H1 (cell line): ENCODE measurements at regions not wholly inside any gene's neighbourhood (a gene's known extent, or its start where the extent isn't known, plus 50 kb on each side); places are given as distances from the start of the nearest gene placed in this dataset.

Source experiments
- CTCF ChIA-PET: fragments of 300-600 bp; sonication (Branson Sonifier 250); formaldehyde crosslinking; loops from one replicate; lab custom pipeline; 2021; ENCODE audit not compliant: partially characterized antibody; lab: Charles Lee
- POLR2A ChIA-PET: fragments of 300-600 bp; sonication (Branson Sonifier 250); formaldehyde crosslinking; loops from one replicate; lab custom pipeline; 2021; ENCODE audit warnings: inconsistent platforms; ENCODE audit not compliant: partially characterized antibody; lab: Charles Lee
- DNase-seq, 2 experiments: peaks; one replicate each; pipeline versions ENCODE4 v3.0.0 to v3.0.0-alpha.2; 2010 to 2022; ENCODE audit warnings: low spot score in 2 of 2, low read depth in 1 of 2, mixed read lengths in 1 of 2
- FAIRE-seq: peaks from 2 replicates; lab custom pipeline; 2011; peaks lifted over from hg19 to GRCh38; lab: Jason Lieb, UNC
- H2AFZ ChIP-seq: 2 replicates; pipeline ENCODE4 v1.8.1; 2012; ENCODE audit warnings: low read length, inconsistent platforms
- H2AK5ac ChIP-seq: 2 replicates; pipeline ENCODE4 v1.6.1; 2013; ENCODE audit warnings: low read depth, low read length
- H2BK120ac ChIP-seq: replicated peaks from 2 replicates; pipeline ENCODE3; 2013; ENCODE audit warnings: low read depth, low read length, inconsistent platforms
- H2BK12ac ChIP-seq: 2 replicates; pipeline ENCODE4 v1.6.1; 2013; ENCODE audit warnings: low read depth, low read length
- H2BK15ac ChIP-seq: 2 replicates; pipeline ENCODE4 v1.6.1; 2013; ENCODE audit warnings: low read length
- H2BK20ac ChIP-seq: 2 replicates; pipeline ENCODE4 v1.6.1; 2013; ENCODE audit warnings: low read length
- H2BK5ac ChIP-seq: 2 replicates; pipeline ENCODE4 v1.6.1; 2013; ENCODE audit warnings: low read depth, low read length
- H3K14ac ChIP-seq: 2 replicates; pipeline ENCODE4 v1.6.1; 2013; ENCODE audit warnings: inconsistent platforms; ENCODE audit not compliant: insufficient read length
- H3K18ac ChIP-seq: 2 replicates; pipeline ENCODE4 v1.6.1; 2013; ENCODE audit warnings: low read length; ENCODE audit errors: extremely low read depth
- H3K23ac ChIP-seq: 2 replicates; pipeline ENCODE4 v1.6.1; 2013; ENCODE audit warnings: inconsistent platforms; ENCODE audit not compliant: insufficient read length
- H3K23me2 ChIP-seq: 2 replicates; pipeline ENCODE4 v1.6.1; 2013; ENCODE audit warnings: low read depth, low read length
- H3K27ac ChIP-seq: 2 replicates; pipeline ENCODE4 v1.6.1; 2011; ENCODE audit warnings: low read depth, low read length, inconsistent platforms
- H3K27me3 ChIP-seq, 4 experiments: replicated peaks in 1 of 4; 1 replicate in 1 of 4; 2 replicates in 3 of 4; pipeline versions ENCODE4 v1.6.1 to v1.8.1; 2011 to 2013; ENCODE audit warnings: low read length in 3 of 4, mild to moderate bottlenecking in 3 of 4, inconsistent platforms in 2 of 4, mixed read lengths in 2 of 4, moderate library complexity in 1 of 4; ENCODE audit not compliant: control insufficient read depth in 3 of 4, insufficient read depth in 3 of 4; ENCODE audit errors: extremely low read depth in 1 of 4
- H3K36me3 ChIP-seq, 4 experiments: 2 replicates each; pipeline versions ENCODE4 v1.6.1 to v1.8.1; 2011 to 2013; ENCODE audit warnings: mild to moderate bottlenecking in 4 of 4, low read length in 3 of 4, moderate library complexity in 2 of 4, control low read depth in 1 of 4, inconsistent platforms in 1 of 4; ENCODE audit not compliant: insufficient read depth in 4 of 4, control insufficient read depth in 2 of 4
- H3K4ac ChIP-seq: replicated peaks from 2 replicates; pipeline ENCODE3; 2013; ENCODE audit warnings: low read length, low read depth, mixed read lengths, inconsistent platforms; ENCODE audit not compliant: insufficient read length
- H3K4me1 ChIP-seq, 4 experiments: replicated peaks in 1 of 4; 1 replicate in 1 of 4; 2 replicates in 3 of 4; pipeline versions ENCODE4 v1.6.1 to v1.8.1; 2011 to 2013; ENCODE audit warnings: low read length in 3 of 4, inconsistent platforms in 2 of 4, mixed read lengths in 1 of 4; ENCODE audit not compliant: insufficient read depth in 4 of 4, control insufficient read depth in 3 of 4
- H3K4me2 ChIP-seq, 2 experiments: 2 replicates each; pipeline versions ENCODE4 v1.6.1 to v1.8.1; 2011 to 2013; ENCODE audit warnings: low read depth in 2 of 2, low read length in 2 of 2, control low read depth in 1 of 2, inconsistent platforms in 1 of 2, mild to moderate bottlenecking in 1 of 2; ENCODE audit not compliant: insufficient read depth in 1 of 2
- H3K4me3 ChIP-seq, 4 experiments: fragments of 200-600, 300-600 bp in 1 of 4; sonication (generic), shearing (Covaris generic), sonication (Bioruptor Twin) in 1 of 4; 2 replicates each; pipeline versions ENCODE4 v1.5.1 to v1.8.1; 2011 to 2016; ENCODE audit warnings: low read length in 4 of 4, low read depth in 3 of 4, control low read depth in 2 of 4, inconsistent platforms in 2 of 4, mild to moderate bottlenecking in 2 of 4, mixed read lengths in 1 of 4, moderate library complexity in 1 of 4; ENCODE audit not compliant: insufficient read depth in 2 of 4; ENCODE audit errors: extremely low read depth in 1 of 4
- H3K56ac ChIP-seq: replicated peaks from 2 replicates; pipeline ENCODE3; 2013; ENCODE audit warnings: low read depth, mild to moderate bottlenecking, mixed read lengths, low read length, inconsistent platforms; ENCODE audit not compliant: insufficient read length
- H3K79me1 ChIP-seq: 2 replicates; pipeline ENCODE4 v1.6.1; 2013; ENCODE audit warnings: low read depth, low read length, control low read depth
- H3K79me2 ChIP-seq, 2 experiments: 2 replicates each; pipeline versions ENCODE4 v1.6.1 to v1.8.1; 2012 to 2013; ENCODE audit warnings: low read length in 2 of 2, mild to moderate bottlenecking in 2 of 2, inconsistent platforms in 1 of 2; ENCODE audit not compliant: insufficient read depth in 2 of 2, control insufficient read depth in 1 of 2
- H3K9ac ChIP-seq, 4 experiments: replicated peaks in 1 of 4; 1 replicate in 1 of 4; 2 replicates in 3 of 4; pipeline versions ENCODE4 v1.6.1 to v1.8.1; 2011 to 2013; ENCODE audit warnings: low read depth in 3 of 4, low read length in 3 of 4, control low read depth in 2 of 4, mild to moderate bottlenecking in 2 of 4, moderate library complexity in 2 of 4, inconsistent platforms in 1 of 4; ENCODE audit errors: extremely low read depth in 1 of 4
- H3K9me3 ChIP-seq, 2 experiments: 2 replicates each; pipeline versions ENCODE4 v1.6.1 to v1.8.1; 2012 to 2013; ENCODE audit warnings: mild to moderate bottlenecking in 2 of 2, moderate library complexity in 2 of 2, control low read depth in 1 of 2, inconsistent platforms in 1 of 2, low read depth in 1 of 2, low read length in 1 of 2, mixed read lengths in 1 of 2; ENCODE audit not compliant: insufficient read depth in 2 of 2
- H4K20me1 ChIP-seq, 2 experiments: replicated peaks in 1 of 2; 2 replicates each; pipeline versions ENCODE3 to v1.8.1; 2011 to 2013; ENCODE audit warnings: inconsistent platforms in 2 of 2, low read length in 2 of 2, mild to moderate bottlenecking in 1 of 2; ENCODE audit not compliant: insufficient read depth in 2 of 2, control insufficient read depth in 1 of 2
- H4K5ac ChIP-seq: 2 replicates; pipeline ENCODE4 v1.6.1; 2013; ENCODE audit warnings: low read length, low read depth, mixed read lengths, inconsistent platforms; ENCODE audit not compliant: insufficient read length
- H4K8ac ChIP-seq: 2 replicates; pipeline ENCODE4 v1.8.0; 2013; ENCODE audit warnings: mild to moderate bottlenecking, moderate library complexity, low read length, inconsistent platforms; ENCODE audit not compliant: insufficient read depth; ENCODE audit errors: extremely low read depth
- H4K91ac ChIP-seq: replicated peaks from 2 replicates; pipeline ENCODE3; 2013; ENCODE audit warnings: low read length, mixed read lengths, inconsistent platforms; ENCODE audit not compliant: insufficient read length
- ASH2L ChIP-seq: fragments of 200-600, 300-600 bp; sonication (generic); IDR thresholded peaks from one replicate; pipeline ENCODE4 v1.7.1; 2017; ENCODE audit warnings: low read length
- CBX8 ChIP-seq: fragments of 300-800, 300-1000 bp; sonication (generic); IDR thresholded peaks from 2 replicates; pipeline ENCODE4 v1.7.1; 2016; ENCODE audit warnings: low read depth, low read length, borderline replicate concordance
- CHD2 ChIP-seq: IDR thresholded peaks from 2 replicates; pipeline ENCODE4 v1.6.1; 2012; ENCODE audit warnings: low read length, improper control_type of control experiment
- CREB1 ChIP-seq: IDR thresholded peaks from 2 replicates; pipeline ENCODE4 v1.6.1; 2012; ENCODE audit warnings: inconsistent platforms
- EGR1 ChIP-seq: IDR thresholded peaks from 2 replicates; pipeline ENCODE4 v1.6.1; 2011; ENCODE audit warnings: low read depth, low read length, borderline replicate concordance
- HDAC2 ChIP-seq, 2 experiments: fragments of 300-600 bp in 1 of 2; sonication (generic) in 1 of 2; IDR thresholded peaks; 2 replicates each; pipeline ENCODE4 v1.6.1; 2011 to 2012; ENCODE audit warnings: low read depth in 2 of 2, low read length in 2 of 2, mild to moderate bottlenecking in 2 of 2, moderate library complexity in 2 of 2, borderline replicate concordance in 1 of 2, inconsistent platforms in 1 of 2
- KDM4A ChIP-seq: IDR thresholded peaks from one replicate; pipeline ENCODE4 v1.7.1; 2012; ENCODE audit warnings: low read depth, mild to moderate bottlenecking, moderate library complexity, low read length, inconsistent platforms; ENCODE audit not compliant: severe bottlenecking
- KDM5A ChIP-seq: fragments of 200-600 bp; IDR thresholded peaks from 2 replicates; pipeline ENCODE4 v1.7.1; 2012; ENCODE audit warnings: mild to moderate bottlenecking, low read length, inconsistent platforms, mixed read lengths
- POU5F1 ChIP-seq: IDR thresholded peaks from 2 replicates; pipeline ENCODE4 v1.6.1; 2011; ENCODE audit warnings: low read depth, mild to moderate bottlenecking, low read length, moderate library complexity
- RBBP5 ChIP-seq: IDR thresholded peaks from 2 replicates; pipeline ENCODE4 v1.7.1; 2012; ENCODE audit warnings: low read depth, mild to moderate bottlenecking, inconsistent platforms, low read length, moderate library complexity, borderline replicate concordance
- SIRT6 ChIP-seq: IDR thresholded peaks from one replicate; pipeline ENCODE4 v1.7.1; 2012; ENCODE audit warnings: low read length, inconsistent platforms
- SP1 ChIP-seq: IDR thresholded peaks from 2 replicates; pipeline ENCODE4 v1.6.1; 2011; ENCODE audit warnings: low read depth, low read length
- SRF ChIP-seq: IDR thresholded peaks from 2 replicates; pipeline ENCODE4 v1.6.1; 2011; ENCODE audit warnings: mild to moderate bottlenecking, low read depth, low read length, moderate library complexity
- TAF7 ChIP-seq: optimal IDR thresholded peaks from 2 replicates; pipeline ENCODE3; 2011; ENCODE audit warnings: low read depth, mild to moderate bottlenecking, inconsistent platforms, low read length, moderate library complexity, borderline replicate concordance
- USF2 ChIP-seq: IDR thresholded peaks from 2 replicates; pipeline ENCODE4 v1.6.1; 2011; ENCODE audit warnings: low read length, improper control_type of control experiment
- WGBS, 2 experiments: shearing (Covaris generic) in 1 of 2; methylation state at CpG; one replicate each; pipeline versions ENCODE4 v1.1.6 to v1.1.7; 2013 to 2015; ENCODE audit warnings: low lambda C conversion rate in 2 of 2, mixed read lengths in 2 of 2, inconsistent platforms in 1 of 2, low coverage in 1 of 2, missing lambda C conversion rate in 1 of 2; ENCODE audit not compliant: insufficient replicate concordance in 2 of 2, insufficient coverage in 1 of 2, insufficient read length in 1 of 2; ENCODE audit errors: extremely low coverage in 1 of 2, missing lambda C conversion rate in 1 of 2; 5-methylcytosine and 5-hydroxymethylcytosine counted together

GRCh38 chr4:157779081-157779480 is 393.7 kb downstream of the GASK1B start:
- no peak overlapping the region for H2AFZ ChIP-seq
- no peak for FAIRE-seq
- H3K27me3 ChIP-seq: peaks cover 0 to 1% (median 0%) of the 10 kb centered on the region in 4 experiments; a peak in 1 of 7 replicates
- POLR2A ChIA-PET: interaction anchor here (0.6 kb wide), 1 partner anchor 40 kb away, joined by 3 read pairs; no protein-coding TSS in a partner anchor
- H3K79me1 ChIP-seq: no peaks in the 10 kb centered on the region
- no peaks in the 10 kb centered on the region for H4K20me1 ChIP-seq
- H3K79me2 ChIP-seq: no peaks in the 10 kb centered on the region
- H3K9ac ChIP-seq: no peak overlapping the region
- H2BK12ac ChIP-seq: no peak overlapping the region
- H2BK15ac ChIP-seq: no peak overlapping the region
- no peak overlapping the region for H3K27ac ChIP-seq
- no peak overlapping the region for H4K5ac ChIP-seq
- WGBS, 2 experiments: 85% methylated on average over 1 of the region's 1 CpG; no CpG with 5 or more reads in 1 of the 2 experiments
- CTCF ChIA-PET: interaction anchor here (0.6 kb wide), 1 partner anchor 10 kb away, joined by 3 read pairs; no protein-coding TSS in a partner anchor
- H3K18ac ChIP-seq: no peak overlapping the region
- no peak overlapping the region for H2BK20ac ChIP-seq
- no peaks in the 10 kb centered on the region for H3K36me3 ChIP-seq
- no peak overlapping the region for H3K14ac ChIP-seq
- no peak overlapping the region for H3K23ac ChIP-seq
- H3K4me3 ChIP-seq: no peak overlapping the region
- H3K9me3 ChIP-seq: no peaks in the 10 kb centered on the region
- no peak overlapping the region for H2AK5ac ChIP-seq
- H3K4me1 ChIP-seq: no peaks in the 10 kb centered on the region
- no peak overlapping the region for H2BK120ac ChIP-seq
- H2BK5ac ChIP-seq: no peak overlapping the region
- no peak overlapping the region for H3K4ac ChIP-seq
- H3K56ac ChIP-seq: no peak overlapping the region
- no peak overlapping the region for H4K8ac ChIP-seq
- no peaks in the 10 kb centered on the region for H3K23me2 ChIP-seq
- H4K91ac ChIP-seq: no peak overlapping the region
- DNase-seq: no peak
- no peak overlapping the region for H3K4me2 ChIP-seq
- no peak for TF ChIP-seq HDAC2 (IDR thresholded peaks at IDR 0.05; ENCODE audit: borderline replicate concordance in 1 of 2, low read depth in 2 of 2, low read length in 2 of 2)
- TF ChIP-seq ASH2L: no peak
- no peak for TF ChIP-seq KDM4A
- no peak for TF ChIP-seq POU5F1
- no peak for TF ChIP-seq EGR1
- no peak for TF ChIP-seq CHD2
- no peak for TF ChIP-seq SRF
- TF ChIP-seq CREB1: no peak
- TF ChIP-seq RBBP5: no peak
- no peak for TF ChIP-seq USF2
- TF ChIP-seq CBX8: no peak
- TF ChIP-seq KDM5A: no peak
- no peak for TF ChIP-seq SP1
- no peak for TF ChIP-seq SIRT6
- TF ChIP-seq TAF7: no peak
